Urinary bladder (tissue), 3 donors: ENCODE measurements at regions not wholly inside any gene's neighbourhood (a gene's known extent, or its start where the extent isn't known, plus 50 kb on each side); places are given as distances from the start of the nearest gene placed in this dataset.

Experiments used
- DNase-seq: peaks from one replicate; pipeline ENCODE4 v3.0.0-alpha.2; 2015; ENCODE audit errors: extremely low spot score
- H3K27ac ChIP-seq: one replicate; pipeline ENCODE4 v1.5.1; 2013; ENCODE audit warnings: low read depth, mild to moderate bottlenecking, moderate library complexity
- H3K36me3 ChIP-seq: one replicate; pipeline ENCODE4 v1.6.1; 2013; ENCODE audit warnings: mild to moderate bottlenecking, moderate library complexity; ENCODE audit not compliant: insufficient read depth
- H3K4me1 ChIP-seq: one replicate; pipeline ENCODE4 v1.6.1; 2013; ENCODE audit warnings: mild to moderate bottlenecking, moderate library complexity; ENCODE audit not compliant: insufficient read depth
- H3K4me3 ChIP-seq: one replicate; pipeline ENCODE4 v1.5.1; 2013; ENCODE audit warnings: low read depth, low read length
- WGBS: extraction: QIAGEN DNeasy Blood & Tissue Kit; methylation state at CpG from one replicate; pipeline ENCODE4 v1.1.7; 2013; 5-methylcytosine and 5-hydroxymethylcytosine counted together
- donor health status: healthy with polysubstance abuse.
- donor health status: healthy.

DNA sequence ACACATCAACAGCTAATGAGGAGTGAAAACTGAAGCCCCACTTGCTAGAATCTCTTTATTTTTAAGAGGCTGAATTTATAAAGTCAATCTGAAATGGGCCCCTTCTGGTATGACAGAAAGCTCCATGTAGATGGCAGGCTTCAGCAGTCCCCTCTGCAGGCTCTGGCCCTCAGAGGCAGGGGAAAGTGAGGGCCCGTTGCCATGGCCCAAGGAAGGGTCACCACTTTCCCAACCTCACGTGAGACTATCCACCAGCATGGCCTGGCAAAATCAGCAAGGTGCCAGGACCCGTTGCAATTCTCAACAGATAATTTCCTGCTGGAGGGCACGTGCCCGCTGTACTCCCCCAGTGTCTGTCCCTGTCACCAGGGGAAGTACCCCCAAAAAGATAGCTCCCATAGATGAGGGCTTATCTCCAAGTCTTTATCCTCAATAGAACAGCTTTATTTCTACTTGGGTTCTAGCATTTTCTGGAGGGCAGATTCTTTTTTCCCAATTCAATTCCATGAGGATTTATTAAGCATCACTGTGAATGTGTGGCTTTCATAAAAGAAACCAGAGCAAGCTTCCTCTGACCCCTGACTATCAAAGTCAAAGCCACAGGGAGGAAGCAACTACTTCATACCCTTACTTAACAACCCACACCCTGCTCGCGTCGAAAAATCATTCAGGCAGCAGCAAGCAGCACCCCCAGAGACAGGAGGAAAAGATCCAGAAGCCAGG lies 85.4 kb upstream of the FSTL4 start:
- no peaks in the 10 kb centered on the region for H3K36me3 ChIP-seq
- H3K27ac ChIP-seq = no peak overlapping the region
- no peak for DNase-seq
- no peak overlapping the region for H3K4me3 ChIP-seq
- H3K4me1 ChIP-seq = no peaks in the 10 kb centered on the region
- WGBS = 74% methylated on average over 8 of the region's 8 CpGs

GRCh38 chr5:133696782-133697507 lies 84.6 kb upstream of the FSTL4 start:
- Histone ChIP-seq H3K4me1 (no peaks in the 10 kb centered on the region), H3K27ac (no peak overlapping the region), H3K4me3 (no peak overlapping the region), H3K36me3 (no peaks in the 10 kb centered on the region)
- 92% methylated on average over 10 of the region's 10 CpGs for WGBS
- no peak for DNase-seq

GRCh38 chr5:133696006-133696584 lies 83.8 kb upstream of the FSTL4 start:
- Histone ChIP-seq H3K4me3 (no peak overlapping the region), H3K36me3 (no peaks in the 10 kb centered on the region), H3K27ac (no peak overlapping the region), H3K4me1 (no peaks in the 10 kb centered on the region)
- WGBS = 82% methylated on average over 10 of the region's 10 CpGs
- DNase-seq = no peak

DNA sequence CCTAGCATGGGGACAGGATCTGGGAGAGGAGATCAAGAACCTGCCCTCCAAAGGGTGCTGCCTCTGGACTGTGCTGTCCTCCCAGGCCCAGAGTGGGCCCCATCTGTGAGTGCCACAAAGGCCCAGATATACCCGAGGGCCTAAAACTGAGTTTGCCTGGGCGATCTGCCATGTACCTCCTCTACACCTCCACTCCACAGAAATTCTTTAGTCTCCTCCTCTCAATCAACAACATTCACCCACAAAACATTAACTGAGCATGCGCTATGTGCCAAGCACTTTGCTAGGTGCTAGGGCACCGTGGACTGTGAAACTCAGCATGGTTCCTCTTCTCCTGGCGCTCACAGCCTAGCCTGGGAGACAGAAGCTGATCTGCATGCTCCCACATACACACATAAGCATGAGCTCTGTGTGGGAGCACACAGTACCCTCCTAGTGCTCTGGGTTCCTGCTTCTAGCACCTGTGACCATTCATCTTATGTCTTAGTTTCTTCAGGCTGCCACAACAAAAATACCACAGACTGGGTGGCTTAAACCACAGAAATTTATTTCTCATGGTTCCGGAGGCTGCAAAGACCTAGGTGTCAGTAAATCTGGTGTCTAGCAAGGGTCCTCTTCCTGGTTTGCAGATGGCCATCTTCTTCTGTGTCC lies 82.0 kb upstream of the FSTL4 start:
- DNase-seq = no peak
- Histone ChIP-seq H3K4me1 (no peaks in the 10 kb centered on the region), H3K36me3 (no peaks in the 10 kb centered on the region), H3K27ac (no peak overlapping the region), H3K4me3 (no peak overlapping the region)
- WGBS = 90% methylated on average over 6 of the region's 6 CpGs

- WGBS = 60% methylated on average over 3 of the region's 3 CpGs
- Histone ChIP-seq H3K36me3 (no peaks in the 10 kb centered on the region), H3K4me3 (no peak overlapping the region), H3K4me1 (no peaks in the 10 kb centered on the region), H3K27ac (no peak overlapping the region)
- DNase-seq = no peak
These were observed 79.1 kb upstream of the FSTL4 start for GRCh38 chr5:133691448-133691847.

DNA sequence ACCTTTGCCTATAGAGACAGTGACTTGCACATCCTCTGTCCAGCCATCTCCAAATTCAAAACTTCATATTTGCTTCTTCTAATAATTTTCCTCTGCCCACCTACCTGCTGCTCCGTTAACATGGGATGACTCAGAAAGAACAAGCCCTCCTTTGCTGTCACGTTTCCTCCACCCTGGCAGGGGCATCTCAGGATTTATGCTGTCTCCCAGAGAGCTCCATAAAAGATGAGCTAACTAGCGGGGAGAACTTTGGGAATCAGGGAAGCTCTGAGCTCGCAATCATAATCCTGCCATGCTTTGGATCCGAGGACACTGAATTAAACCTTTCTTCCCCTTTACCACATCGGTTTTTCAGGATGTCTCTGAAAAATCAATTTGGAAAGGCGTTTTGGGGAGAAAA lies 78.4 kb upstream of the FSTL4 start:
- DNase-seq = no peak
- no peaks in the 10 kb centered on the region for H3K4me1 ChIP-seq
- WGBS = 52% methylated on average over 7 of the region's 7 CpGs
- H3K4me3 ChIP-seq = no peak overlapping the region
- H3K27ac ChIP-seq = no peak overlapping the region
- H3K36me3 ChIP-seq = no peaks in the 10 kb centered on the region

DNA sequence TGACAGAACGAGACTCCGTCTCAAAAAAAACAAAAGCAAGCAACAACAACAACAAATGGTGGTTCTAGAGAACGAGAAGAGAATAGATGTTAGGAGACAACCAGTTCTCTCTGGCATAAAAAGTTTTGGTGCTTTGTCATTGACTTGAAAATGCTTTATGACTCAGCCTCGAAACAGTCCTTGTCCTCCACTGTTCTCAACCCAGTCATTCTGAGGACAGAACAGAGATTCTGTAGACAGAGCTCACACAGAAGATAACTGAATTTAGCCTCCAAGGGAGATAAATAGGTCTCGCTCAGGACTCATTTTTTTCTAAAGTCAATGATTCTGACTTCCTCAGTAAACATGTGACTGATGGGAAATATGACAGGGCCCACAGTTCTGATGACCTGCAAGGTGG lies 76.0 kb upstream of the FSTL4 start:
- Histone ChIP-seq H3K4me3 (no peak overlapping the region), H3K4me1 (no peaks in the 10 kb centered on the region), H3K36me3 (no peaks in the 10 kb centered on the region), H3K27ac (no peak overlapping the region)
- DNase-seq = no peak
- WGBS = 79% methylated on average over 5 of the region's 5 CpGs

DNA sequence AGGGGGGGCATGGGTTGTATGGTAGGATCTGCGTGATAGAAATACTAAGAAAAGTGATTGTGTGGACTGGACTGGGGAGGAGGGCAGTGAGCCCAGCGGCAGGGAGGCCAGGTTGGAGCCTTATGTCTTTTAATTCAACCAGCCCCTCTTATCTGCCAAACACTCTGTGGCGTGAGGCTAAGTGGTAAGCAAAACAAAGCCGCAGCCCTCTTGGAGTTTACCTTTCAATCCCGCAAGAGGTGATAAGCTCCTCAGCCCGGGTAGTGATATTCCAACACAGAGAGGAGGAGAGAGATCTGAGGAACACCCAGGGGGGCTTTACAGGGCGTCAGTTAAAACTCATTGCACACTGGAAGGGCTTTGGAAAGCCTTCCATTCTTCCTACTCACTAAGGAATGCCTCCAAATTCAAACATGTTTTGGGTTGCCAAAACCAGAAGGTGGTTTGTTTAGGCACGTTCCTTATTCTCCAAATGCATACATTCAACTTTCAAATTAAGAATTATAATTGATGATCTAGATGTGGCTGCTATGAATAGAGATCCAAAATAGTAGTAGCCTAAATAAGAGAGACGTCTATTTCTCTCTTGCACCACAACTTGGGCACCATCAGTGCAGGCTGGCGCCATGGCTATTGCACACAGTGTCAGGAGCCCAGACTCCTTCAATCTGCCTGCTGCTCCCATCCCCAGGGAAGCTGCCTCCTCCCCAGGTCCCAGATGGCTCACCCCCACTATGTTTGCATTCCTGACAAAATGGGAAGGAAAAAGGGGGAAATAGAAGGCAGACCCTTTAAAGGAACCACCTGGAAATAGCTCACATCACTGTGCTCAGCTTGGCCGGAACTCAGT lies 75.1 kb upstream of the FSTL4 start:
- no peak for DNase-seq
- Histone ChIP-seq H3K4me1 (no peaks in the 10 kb centered on the region), H3K36me3 (no peaks in the 10 kb centered on the region), H3K4me3 (no peak overlapping the region), H3K27ac (no peak overlapping the region)
- 48% methylated on average over 11 of the region's 11 CpGs for whole genome bisulfite sequencing

DNA sequence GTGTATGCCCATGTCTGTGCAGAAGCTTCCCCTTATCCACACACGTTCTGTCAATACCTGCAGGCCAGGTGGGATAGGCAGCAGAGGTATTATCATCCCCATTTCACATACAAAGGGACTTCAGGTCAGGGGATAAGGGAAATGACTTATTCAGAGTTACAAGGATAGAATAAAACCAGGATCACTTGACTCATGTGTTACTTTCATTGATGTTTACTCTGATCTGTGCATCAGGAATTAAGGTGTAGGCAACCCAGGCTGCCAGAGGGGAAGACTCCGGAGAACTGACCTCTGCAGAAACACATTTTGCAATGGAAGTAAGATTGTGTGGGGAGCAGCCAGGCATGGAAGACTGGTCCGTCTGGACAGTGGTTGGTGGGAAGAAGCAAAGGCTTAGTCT lies 74.2 kb upstream of the FSTL4 start:
- WGBS = 61% methylated on average over 3 of the region's 3 CpGs
- no peaks in the 10 kb centered on the region for H3K4me1 ChIP-seq
- no peak for DNase-seq

GRCh38 chr5:133685402-133686018 lies 73.2 kb upstream of the FSTL4 start:
- H3K36me3 ChIP-seq = no peaks in the 10 kb centered on the region
- no peak for DNase-seq
- H3K4me3 ChIP-seq = no peak overlapping the region
- no peak overlapping the region for H3K27ac ChIP-seq
- no peaks in the 10 kb centered on the region for H3K4me1 ChIP-seq
- WGBS = 62% methylated on average over 8 of the region's 8 CpGs

More for the DNA sequence above, 74.2 kb upstream of the FSTL4 start:
- Histone ChIP-seq H3K27ac (no peak overlapping the region), H3K36me3 (no peaks in the 10 kb centered on the region), H3K4me3 (no peak overlapping the region)

GRCh38 chr5:133683646-133684596 lies 71.6 kb upstream of the FSTL4 start:
- 74% methylated on average over 21 of the region's 21 CpGs for WGBS
- DNase-seq = no peak
- Histone ChIP-seq H3K27ac (no peak overlapping the region), H3K4me1 (no peaks in the 10 kb centered on the region), H3K4me3 (no peak overlapping the region), H3K36me3 (no peaks in the 10 kb centered on the region)

DNA sequence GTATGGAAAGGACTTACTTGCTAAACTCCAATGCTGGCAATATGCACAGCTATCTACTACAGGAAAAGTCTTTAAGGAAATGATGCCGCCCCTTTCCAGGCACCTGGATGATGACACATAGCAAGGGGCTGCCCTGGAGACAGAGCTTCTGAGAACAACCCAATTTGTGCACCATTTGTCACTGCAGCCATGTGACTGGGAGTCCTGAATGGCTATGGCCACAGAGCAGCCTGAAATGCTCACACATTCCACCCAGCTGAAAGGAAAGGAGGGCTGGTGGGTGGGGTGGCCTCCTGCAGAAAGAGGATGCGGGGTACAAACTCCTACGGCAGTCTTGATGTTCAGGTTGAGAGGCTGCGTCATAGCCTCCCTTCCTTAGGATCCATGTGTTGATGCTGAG lies 70.1 kb upstream of the FSTL4 start:
- Histone ChIP-seq H3K4me1 (no peaks in the 10 kb centered on the region), H3K4me3 (no peak overlapping the region), H3K27ac (no peak overlapping the region), H3K36me3 (no peaks in the 10 kb centered on the region)
- WGBS = 79% methylated on average over 4 of the region's 4 CpGs
- DNase-seq = no peak
